ENCODE measurements at regions not wholly inside any gene's neighbourhood (a gene's known extent, or its start where the extent isn't known, plus 50 kb on each side); places are given as distances from the start of the nearest gene placed in this dataset.

DNA sequence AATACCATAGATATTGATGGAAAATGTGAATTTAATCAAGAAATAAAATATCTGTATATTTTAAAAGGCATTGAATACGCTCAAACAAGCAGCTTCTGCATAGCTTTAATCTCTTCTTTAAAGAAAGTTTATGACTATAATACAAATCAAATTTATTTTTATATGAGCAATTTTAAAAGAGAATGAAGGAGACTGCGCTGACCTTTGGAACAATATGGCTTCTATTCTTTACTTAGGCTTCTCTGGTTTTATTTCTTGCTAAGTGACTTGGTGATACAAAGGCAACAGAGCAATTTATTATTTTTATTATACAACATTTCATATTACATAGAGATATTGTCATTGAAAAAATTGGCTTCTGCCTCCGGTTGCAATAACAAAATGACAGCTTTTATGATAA lies 776.7 kb downstream of the TBC1D32 start:
- Histone ChIP-seq H3K27ac (ENCODE audit: extremely low read depth, low read depth, low read length) (no peak overlapping the region), H4K20me1 (replicated peaks; ENCODE audit: control insufficient read depth, insufficient read depth, low read length) (no peaks in the 10 kb centered on the region), H2AFZ (ENCODE audit: low read depth, low read length) (no peak overlapping the region), H3K4me1 (replicated peaks in 1 of 2; ENCODE audit: control insufficient read depth in 2 of 2, insufficient read depth in 2 of 2, low read length in 2 of 2) (no peaks in the 10 kb centered on the region), H3K9me1 (ENCODE audit: control insufficient read depth, insufficient read depth, low read length) (no peaks in the 10 kb centered on the region), H3K9me3 (replicated peaks; ENCODE audit: control insufficient read depth, insufficient read depth, low read depth, low read length) (no peaks in the 10 kb centered on the region), H3K4me3 (no peak overlapping the region), H3K36me3 (ENCODE audit: control insufficient read depth, insufficient read depth, low read length) (no peaks in the 10 kb centered on the region), H3K4me2 (ENCODE audit: insufficient read depth, low read length) (no peak overlapping the region), H3K79me2 (ENCODE audit: control insufficient read depth, insufficient read depth, low read length) (no peaks in the 10 kb centered on the region), H3K27me3 (ENCODE audit: control insufficient read depth in 2 of 2, insufficient read depth in 2 of 2, low read length in 2 of 2) (no peaks in the 10 kb centered on the region), H3K9ac (ENCODE audit: insufficient read depth in 1 of 2, low read depth in 2 of 2, low read length in 2 of 2) (no peak overlapping the region)
- FAIRE-seq (no peak), DNase-seq (ENCODE audit: extremely low read depth in 1 of 4, low spot score in 3 of 4) (no peak), ATAC-seq (no peak)
- BruUV-seq (replicated peaks), result no TSS peak
- in situ Hi-C loops (cut with MboI), result no loop called here
- ChIA-PET CTCF (ENCODE audit: low intra/inter-chr PET ratio) (no interaction called here), POLR2A (no interaction called here)
- intact Hi-C loops (cut with micrococcal nuclease), result no loop called here
- 0% methylated on average over 3 of the region's 3 CpGs for WGBS (ENCODE audit: insufficient coverage, low coverage, missing lambda C conversion rate)
- TF ChIP-seq KDM5B (IDR thresholded peaks at IDR 0.05; ENCODE audit: insufficient replicate concordance, low read depth, low read length) (no peak), ZNF77 (CRISPR knock-in tag; IDR thresholded peaks at IDR 0.05) (no peak), FOXA3 (CRISPR knock-in tag; conservative IDR thresholded peaks at IDR 0.05 in 1 of 2, IDR thresholded peaks at IDR 0.05 in 1 of 2) (no peak), MCM5 (IDR thresholded peaks at IDR 0.05; ENCODE audit: low read depth) (no peak), TSC22D4 (tag; IDR thresholded peaks at IDR 0.05) (no peak), MYC (IDR thresholded peaks at IDR 0.05; ENCODE audit: low read depth, low read length) (no peak), MYC (CRISPR knock-in tag; IDR thresholded peaks at IDR 0.05; ENCODE audit: borderline replicate concordance, low read depth) (no peak)
- TF ChIP-seq, protein P1, sequence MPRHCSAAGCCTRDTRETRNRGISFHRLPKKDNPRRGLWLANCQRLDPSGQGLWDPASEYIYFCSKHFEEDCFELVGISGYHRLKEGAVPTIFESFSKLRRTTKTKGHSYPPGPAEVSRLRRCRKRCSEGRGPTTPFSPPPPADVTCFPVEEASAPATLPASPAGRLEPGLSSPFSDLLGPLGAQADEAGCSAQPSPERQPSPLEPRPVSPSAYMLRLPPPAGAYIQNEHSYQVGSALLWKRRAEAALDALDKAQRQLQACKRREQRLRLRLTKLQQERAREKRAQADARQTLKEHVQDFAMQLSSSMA (CRISPR knock-in tag; IDR thresholded peaks at IDR 0.05), result no peak
- TF ChIP-seq, protein P2, sequence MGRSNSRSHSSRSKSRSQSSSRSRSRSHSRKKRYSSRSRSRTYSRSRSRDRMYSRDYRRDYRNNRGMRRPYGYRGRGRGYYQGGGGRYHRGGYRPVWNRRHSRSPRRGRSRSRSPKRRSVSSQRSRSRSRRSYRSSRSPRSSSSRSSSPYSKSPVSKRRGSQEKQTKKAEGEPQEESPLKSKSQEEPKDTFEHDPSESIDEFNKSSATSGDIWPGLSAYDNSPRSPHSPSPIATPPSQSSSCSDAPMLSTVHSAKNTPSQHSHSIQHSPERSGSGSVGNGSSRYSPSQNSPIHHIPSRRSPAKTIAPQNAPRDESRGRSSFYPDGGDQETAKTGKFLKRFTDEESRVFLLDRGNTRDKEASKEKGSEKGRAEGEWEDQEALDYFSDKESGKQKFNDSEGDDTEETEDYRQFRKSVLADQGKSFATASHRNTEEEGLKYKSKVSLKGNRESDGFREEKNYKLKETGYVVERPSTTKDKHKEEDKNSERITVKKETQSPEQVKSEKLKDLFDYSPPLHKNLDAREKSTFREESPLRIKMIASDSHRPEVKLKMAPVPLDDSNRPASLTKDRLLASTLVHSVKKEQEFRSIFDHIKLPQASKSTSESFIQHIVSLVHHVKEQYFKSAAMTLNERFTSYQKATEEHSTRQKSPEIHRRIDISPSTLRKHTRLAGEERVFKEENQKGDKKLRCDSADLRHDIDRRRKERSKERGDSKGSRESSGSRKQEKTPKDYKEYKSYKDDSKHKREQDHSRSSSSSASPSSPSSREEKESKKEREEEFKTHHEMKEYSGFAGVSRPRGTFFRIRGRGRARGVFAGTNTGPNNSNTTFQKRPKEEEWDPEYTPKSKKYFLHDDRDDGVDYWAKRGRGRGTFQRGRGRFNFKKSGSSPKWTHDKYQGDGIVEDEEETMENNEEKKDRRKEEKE (IDR thresholded peaks at IDR 0.05; ENCODE audit: borderline replicate concordance in 1 of 2, control insufficient read depth in 1 of 2, low read depth in 2 of 2, low read length in 1 of 2), result no peak
- TF ChIP-seq, protein P3, sequence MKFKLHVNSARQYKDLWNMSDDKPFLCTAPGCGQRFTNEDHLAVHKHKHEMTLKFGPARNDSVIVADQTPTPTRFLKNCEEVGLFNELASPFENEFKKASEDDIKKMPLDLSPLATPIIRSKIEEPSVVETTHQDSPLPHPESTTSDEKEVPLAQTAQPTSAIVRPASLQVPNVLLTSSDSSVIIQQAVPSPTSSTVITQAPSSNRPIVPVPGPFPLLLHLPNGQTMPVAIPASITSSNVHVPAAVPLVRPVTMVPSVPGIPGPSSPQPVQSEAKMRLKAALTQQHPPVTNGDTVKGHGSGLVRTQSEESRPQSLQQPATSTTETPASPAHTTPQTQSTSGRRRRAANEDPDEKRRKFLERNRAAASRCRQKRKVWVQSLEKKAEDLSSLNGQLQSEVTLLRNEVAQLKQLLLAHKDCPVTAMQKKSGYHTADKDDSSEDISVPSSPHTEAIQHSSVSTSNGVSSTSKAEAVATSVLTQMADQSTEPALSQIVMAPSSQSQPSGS (CRISPR knock-in tag; IDR thresholded peaks at IDR 0.05), result no peak
- TF ChIP-seq, protein P4, sequence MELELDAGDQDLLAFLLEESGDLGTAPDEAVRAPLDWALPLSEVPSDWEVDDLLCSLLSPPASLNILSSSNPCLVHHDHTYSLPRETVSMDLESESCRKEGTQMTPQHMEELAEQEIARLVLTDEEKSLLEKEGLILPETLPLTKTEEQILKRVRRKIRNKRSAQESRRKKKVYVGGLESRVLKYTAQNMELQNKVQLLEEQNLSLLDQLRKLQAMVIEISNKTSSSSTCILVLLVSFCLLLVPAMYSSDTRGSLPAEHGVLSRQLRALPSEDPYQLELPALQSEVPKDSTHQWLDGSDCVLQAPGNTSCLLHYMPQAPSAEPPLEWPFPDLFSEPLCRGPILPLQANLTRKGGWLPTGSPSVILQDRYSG (tag; conservative IDR thresholded peaks at IDR 0.05; ENCODE audit: low read depth), result no peak
- TF ChIP-seq, protein P5, sequence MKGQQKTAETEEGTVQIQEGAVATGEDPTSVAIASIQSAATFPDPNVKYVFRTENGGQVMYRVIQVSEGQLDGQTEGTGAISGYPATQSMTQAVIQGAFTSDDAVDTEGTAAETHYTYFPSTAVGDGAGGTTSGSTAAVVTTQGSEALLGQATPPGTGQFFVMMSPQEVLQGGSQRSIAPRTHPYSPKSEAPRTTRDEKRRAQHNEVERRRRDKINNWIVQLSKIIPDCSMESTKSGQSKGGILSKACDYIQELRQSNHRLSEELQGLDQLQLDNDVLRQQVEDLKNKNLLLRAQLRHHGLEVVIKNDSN (CRISPR knock-in tag; IDR thresholded peaks at IDR 0.05), result no peak
- TF ChIP-seq, protein P6, sequence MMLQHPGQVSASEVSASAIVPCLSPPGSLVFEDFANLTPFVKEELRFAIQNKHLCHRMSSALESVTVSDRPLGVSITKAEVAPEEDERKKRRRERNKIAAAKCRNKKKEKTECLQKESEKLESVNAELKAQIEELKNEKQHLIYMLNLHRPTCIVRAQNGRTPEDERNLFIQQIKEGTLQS (IDR thresholded peaks at IDR 0.05), result no peak
- TF ChIP-seq, protein P6 (CRISPR knock-in tag; conservative IDR thresholded peaks at IDR 0.05), result no peak
